Osteoblast (primary cell): ENCODE measurements at regions not wholly inside any gene's neighbourhood (a gene's known extent, or its start where the extent isn't known, plus 50 kb on each side); places are given as distances from the start of the nearest gene placed in this dataset.

Experiments used
- DNase-seq: peaks from one replicate; pipeline ENCODE4 v3.0.0; 2011; ENCODE audit warnings: low spot score, mixed read lengths; ENCODE audit not compliant: insufficient read length; ENCODE audit errors: missing footprints
- H2AFZ ChIP-seq: 2 replicates; pipeline ENCODE4 v1.6.0; 2011; ENCODE audit warnings: mild to moderate bottlenecking, low read length
- H3K27ac ChIP-seq: 2 replicates; pipeline ENCODE4 v1.5.1; 2011; ENCODE audit warnings: mild to moderate bottlenecking, low read depth, low read length, moderate library complexity
- H3K27me3 ChIP-seq: 2 replicates; pipeline ENCODE4 v1.6.0; 2012; ENCODE audit warnings: mild to moderate bottlenecking, control low read depth, inconsistent platforms, low read length, moderate library complexity; ENCODE audit not compliant: insufficient read depth
- H3K36me3 ChIP-seq: 2 replicates; pipeline ENCODE4 v1.5.1; 2011; ENCODE audit warnings: mild to moderate bottlenecking, low read length, control low read depth, moderate library complexity; ENCODE audit not compliant: insufficient read depth
- H3K4me1 ChIP-seq: 2 replicates; pipeline ENCODE4 v1.5.1; 2011; ENCODE audit warnings: mild to moderate bottlenecking, low read length, control low read depth, moderate library complexity; ENCODE audit not compliant: insufficient read depth
- H3K4me2 ChIP-seq: 2 replicates; pipeline ENCODE4 v1.6.0; 2011; ENCODE audit warnings: mild to moderate bottlenecking, low read length; ENCODE audit not compliant: insufficient read depth
- H3K4me3 ChIP-seq: fragments of 200-600 bp; sonication (generic); 3 replicates; pipeline ENCODE4 v1.5.1; 2012; ENCODE audit warnings: mild to moderate bottlenecking, low read length, inconsistent platforms; ENCODE audit not compliant: insufficient read depth
- H3K79me2 ChIP-seq: 2 replicates; pipeline ENCODE4 v1.6.0; 2012; ENCODE audit warnings: mild to moderate bottlenecking, low read length, control low read depth, inconsistent platforms; ENCODE audit not compliant: insufficient read depth
- H3K9me3 ChIP-seq: 2 replicates; pipeline ENCODE4 v1.5.1; 2011; ENCODE audit warnings: low read depth, low read length, control low read depth
- H4K20me1 ChIP-seq: 2 replicates; pipeline ENCODE4 v1.6.0; 2012; ENCODE audit warnings: mild to moderate bottlenecking, low read length, control low read depth; ENCODE audit not compliant: insufficient read depth
- TF ChIP-seq, protein P1 (sequence below): IDR thresholded peaks from 2 replicates; pipeline ENCODE4 v1.5.1; 2011; ENCODE audit warnings: mild to moderate bottlenecking, low read depth, low read length, moderate library complexity; ENCODE audit errors: extremely low read depth

GRCh38 chr11:24406980-24407379 lies 89.9 kb upstream of the LUZP2 start:
- Histone ChIP-seq H3K36me3 (no peaks in the 10 kb centered on the region), H3K9me3 (no peaks in the 10 kb centered on the region), H3K4me2 (no peak overlapping the region), H2AFZ (no peak overlapping the region), H3K27ac (no peak overlapping the region), H3K27me3 (no peaks in the 10 kb centered on the region), H3K4me1 (no peaks in the 10 kb centered on the region), H3K4me3 (no peak overlapping the region), H4K20me1 (no peaks in the 10 kb centered on the region), H3K79me2 (no peaks in the 10 kb centered on the region)
- no peak for DNase-seq
- TF ChIP-seq, protein P1, sequence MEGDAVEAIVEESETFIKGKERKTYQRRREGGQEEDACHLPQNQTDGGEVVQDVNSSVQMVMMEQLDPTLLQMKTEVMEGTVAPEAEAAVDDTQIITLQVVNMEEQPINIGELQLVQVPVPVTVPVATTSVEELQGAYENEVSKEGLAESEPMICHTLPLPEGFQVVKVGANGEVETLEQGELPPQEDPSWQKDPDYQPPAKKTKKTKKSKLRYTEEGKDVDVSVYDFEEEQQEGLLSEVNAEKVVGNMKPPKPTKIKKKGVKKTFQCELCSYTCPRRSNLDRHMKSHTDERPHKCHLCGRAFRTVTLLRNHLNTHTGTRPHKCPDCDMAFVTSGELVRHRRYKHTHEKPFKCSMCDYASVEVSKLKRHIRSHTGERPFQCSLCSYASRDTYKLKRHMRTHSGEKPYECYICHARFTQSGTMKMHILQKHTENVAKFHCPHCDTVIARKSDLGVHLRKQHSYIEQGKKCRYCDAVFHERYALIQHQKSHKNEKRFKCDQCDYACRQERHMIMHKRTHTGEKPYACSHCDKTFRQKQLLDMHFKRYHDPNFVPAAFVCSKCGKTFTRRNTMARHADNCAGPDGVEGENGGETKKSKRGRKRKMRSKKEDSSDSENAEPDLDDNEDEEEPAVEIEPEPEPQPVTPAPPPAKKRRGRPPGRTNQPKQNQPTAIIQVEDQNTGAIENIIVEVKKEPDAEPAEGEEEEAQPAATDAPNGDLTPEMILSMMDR, result no peak

GRCh38 chr11:24407733-24408132 lies 89.1 kb upstream of the LUZP2 start:
- Histone ChIP-seq H4K20me1 (no peaks in the 10 kb centered on the region), H3K4me3 (no peak overlapping the region), H3K36me3 (no peaks in the 10 kb centered on the region), H3K4me1 (no peaks in the 10 kb centered on the region), H3K27ac (no peak overlapping the region), H3K79me2 (no peaks in the 10 kb centered on the region), H3K4me2 (no peak overlapping the region), H2AFZ (no peak overlapping the region), H3K9me3 (no peaks in the 10 kb centered on the region), H3K27me3 (no peaks in the 10 kb centered on the region)
- DNase-seq, result no peak
- TF ChIP-seq, protein P1, result no peak

- Histone ChIP-seq H3K36me3 (no peaks in the 10 kb centered on the region), H3K4me2 (no peak overlapping the region), H2AFZ (no peak overlapping the region), H3K9me3 (no peaks in the 10 kb centered on the region), H3K4me3 (no peak overlapping the region), H3K27me3 (no peaks in the 10 kb centered on the region), H3K4me1 (no peaks in the 10 kb centered on the region), H3K27ac (no peak overlapping the region), H4K20me1 (no peaks in the 10 kb centered on the region), H3K79me2 (no peaks in the 10 kb centered on the region)
- DNase-seq, result no peak
- TF ChIP-seq, protein P1, result no peak
Measured at GRCh38 chr11:24408202-24408601, 88.7 kb upstream of the LUZP2 start.

DNA sequence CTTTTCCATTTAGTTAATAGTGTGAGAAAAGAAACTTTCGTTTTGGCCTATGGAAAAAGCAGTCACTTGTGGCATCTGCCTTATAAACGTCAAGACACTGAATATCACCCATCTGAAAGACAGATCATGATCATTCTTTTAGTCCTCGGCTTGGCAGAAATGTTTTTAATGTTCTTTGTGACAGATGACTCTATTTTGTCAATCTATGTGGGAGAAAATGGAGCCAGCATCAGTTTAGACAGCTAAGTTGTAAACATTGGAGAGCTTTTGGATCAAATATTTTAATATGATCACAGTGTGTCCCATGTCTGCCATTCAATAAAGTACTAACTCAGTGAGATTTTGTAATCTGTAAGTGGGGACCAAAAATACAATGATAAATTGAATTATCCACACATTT lies 85.1 kb upstream of the LUZP2 start:
- Histone ChIP-seq H3K4me3 (no peak overlapping the region), H3K36me3 (no peaks in the 10 kb centered on the region), H3K27ac (no peak overlapping the region), H3K9me3 (peaks cover under 1% of the 10 kb centered on the region), H3K4me1 (no peaks in the 10 kb centered on the region), H3K4me2 (no peak overlapping the region), H3K79me2 (no peaks in the 10 kb centered on the region), H4K20me1 (no peaks in the 10 kb centered on the region), H2AFZ (no peak overlapping the region), H3K27me3 (no peaks in the 10 kb centered on the region)
- no peak for DNase-seq
- TF ChIP-seq, protein P1, result no peak
